ENCODE measurements at regions not wholly inside any gene's neighbourhood (a gene's known extent, or its start where the extent isn't known, plus 50 kb on each side); places are given as distances from the start of the nearest gene placed in this dataset.

DNA sequence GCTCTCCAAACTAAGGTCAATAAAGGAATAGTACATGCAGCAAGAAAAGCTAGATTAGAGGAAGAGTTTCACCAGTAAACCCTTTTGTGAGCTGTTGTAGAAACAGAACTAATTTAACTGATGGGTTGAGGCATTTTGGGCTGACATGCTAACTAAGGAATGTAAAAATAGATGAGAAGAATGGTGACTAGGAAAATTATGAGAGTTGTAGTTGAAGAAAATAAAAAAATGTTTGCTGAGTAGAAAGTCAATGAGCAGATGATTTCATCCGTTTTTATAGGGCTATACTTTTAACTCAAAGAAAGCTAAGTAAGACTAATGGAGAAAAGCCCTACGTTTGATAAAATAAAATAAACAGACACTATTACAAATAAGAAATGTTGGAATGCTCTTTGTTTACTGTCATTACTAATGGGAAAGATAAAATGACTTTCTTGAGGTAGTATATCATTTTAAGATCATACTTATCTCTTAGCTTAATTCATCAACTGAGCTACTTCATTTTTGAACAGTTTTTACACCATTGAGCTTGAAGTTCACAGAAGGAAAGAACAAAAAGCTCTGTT lies 209.4 kb upstream of the DPH6 start:
- 0% methylated on average over 2 of the region's 2 CpGs for WGBS (ENCODE audit: insufficient coverage, low coverage, missing lambda C conversion rate)
- no peak overlapping the region for H3K4me3 ChIP-seq
- no peak for DNase-seq (ENCODE audit: extremely low read depth in 1 of 4, low spot score in 3 of 4)
- no peaks in the 10 kb centered on the region for H3K9me3 ChIP-seq (replicated peaks; ENCODE audit: control insufficient read depth, insufficient read depth, low read depth, low read length)
- H3K9ac ChIP-seq (ENCODE audit: insufficient read depth in 1 of 2, low read depth in 2 of 2, low read length in 2 of 2), result no peak overlapping the region
- H3K79me2 ChIP-seq (ENCODE audit: control insufficient read depth, insufficient read depth, low read length), result no peaks in the 10 kb centered on the region
- in situ Hi-C loops (cut with MboI), result no loop called here
- FAIRE-seq, result no peak
- CTCF ChIA-PET (ENCODE audit: low intra/inter-chr PET ratio), result no interaction called here
- POLR2A ChIA-PET, result interaction anchor here (1.2 kb wide), 1 partner anchor 14 kb away, joined by 3 read pairs; no protein-coding TSS in a partner anchor
- no peaks in the 10 kb centered on the region for H3K36me3 ChIP-seq (ENCODE audit: control insufficient read depth, insufficient read depth, low read length)
- H3K9me1 ChIP-seq (ENCODE audit: control insufficient read depth, insufficient read depth, low read length), result no peaks in the 10 kb centered on the region
- H3K27me3 ChIP-seq (ENCODE audit: control insufficient read depth in 2 of 2, insufficient read depth in 2 of 2, low read length in 2 of 2), result no peaks in the 10 kb centered on the region
- no peak overlapping the region for H2AFZ ChIP-seq (ENCODE audit: low read depth, low read length)
- TF ChIP-seq TCFL5 (CRISPR knock-in tag; conservative IDR thresholded peaks at IDR 0.05) (no peak), ZNF124 (CRISPR knock-in tag; IDR thresholded peaks at IDR 0.05) (no peak), SOX6 (IDR thresholded peaks at IDR 0.05) (no peak)
- TF ChIP-seq, protein P1, sequence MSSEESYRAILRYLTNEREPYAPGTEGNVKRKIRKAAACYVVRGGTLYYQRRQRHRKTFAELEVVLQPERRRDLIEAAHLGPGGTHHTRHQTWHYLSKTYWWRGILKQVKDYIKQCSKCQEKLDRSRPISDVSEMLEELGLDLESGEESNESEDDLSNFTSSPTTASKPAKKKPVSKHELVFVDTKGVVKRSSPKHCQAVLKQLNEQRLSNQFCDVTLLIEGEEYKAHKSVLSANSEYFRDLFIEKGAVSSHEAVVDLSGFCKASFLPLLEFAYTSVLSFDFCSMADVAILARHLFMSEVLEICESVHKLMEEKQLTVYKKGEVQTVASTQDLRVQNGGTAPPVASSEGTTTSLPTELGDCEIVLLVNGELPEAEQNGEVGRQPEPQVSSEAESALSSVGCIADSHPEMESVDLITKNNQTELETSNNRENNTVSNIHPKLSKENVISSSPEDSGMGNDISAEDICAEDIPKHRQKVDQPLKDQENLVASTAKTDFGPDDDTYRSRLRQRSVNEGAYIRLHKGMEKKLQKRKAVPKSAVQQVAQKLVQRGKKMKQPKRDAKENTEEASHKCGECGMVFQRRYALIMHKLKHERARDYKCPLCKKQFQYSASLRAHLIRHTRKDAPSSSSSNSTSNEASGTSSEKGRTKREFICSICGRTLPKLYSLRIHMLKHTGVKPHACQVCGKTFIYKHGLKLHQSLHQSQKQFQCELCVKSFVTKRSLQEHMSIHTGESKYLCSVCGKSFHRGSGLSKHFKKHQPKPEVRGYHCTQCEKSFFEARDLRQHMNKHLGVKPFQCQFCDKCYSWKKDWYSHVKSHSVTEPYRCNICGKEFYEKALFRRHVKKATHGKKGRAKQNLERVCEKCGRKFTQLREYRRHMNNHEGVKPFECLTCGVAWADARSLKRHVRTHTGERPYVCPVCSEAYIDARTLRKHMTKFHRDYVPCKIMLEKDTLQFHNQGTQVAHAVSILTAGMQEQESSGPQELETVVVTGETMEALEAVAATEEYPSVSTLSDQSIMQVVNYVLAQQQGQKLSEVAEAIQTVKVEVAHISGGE (CRISPR knock-in tag; IDR thresholded peaks at IDR 0.05), result no peak
- no peak overlapping the region for H3K27ac ChIP-seq (ENCODE audit: extremely low read depth, low read depth, low read length)
- intact Hi-C loops (cut with micrococcal nuclease), result loop anchor here (10.0 kb wide), 1 partner anchor 689 kb away; no protein-coding TSS in a partner anchor
- no TSS peak for BruUV-seq (replicated peaks)
- no peak overlapping the region for H3K4me2 ChIP-seq (ENCODE audit: insufficient read depth, low read length)
- H4K20me1 ChIP-seq (replicated peaks; ENCODE audit: control insufficient read depth, insufficient read depth, low read length), result no peaks in the 10 kb centered on the region
- ATAC-seq, result no peak
- no peaks in the 10 kb centered on the region for H3K4me1 ChIP-seq (replicated peaks in 1 of 2; ENCODE audit: control insufficient read depth in 2 of 2, insufficient read depth in 2 of 2, low read length in 2 of 2)
